Activated CD4-positive, alpha-beta T cell treated with anti-CD3 and anti-CD28 coated beads, Interleukin-2, Interleukin-4, amounts not matched to agents 100 ng/mL and 50 ng/mL, durations not matched to agents 16 hours and 8 hours (primary cell): ENCODE measurements at regions not wholly inside any gene's neighbourhood (a gene's known extent, or its start where the extent isn't known, plus 50 kb on each side); places are given as distances from the start of the nearest gene placed in this dataset.
"Not testable (repeated sequence)": the region's sequence is repeated elsewhere in the genome, so short reads cannot be mapped to it uniquely, and the experiment has no call there.

Experiments used
- DNase-seq: peaks from one replicate; pipeline ENCODE4 v3.0.0-alpha.2; 2020; ENCODE audit warnings: low spot score

DNA sequence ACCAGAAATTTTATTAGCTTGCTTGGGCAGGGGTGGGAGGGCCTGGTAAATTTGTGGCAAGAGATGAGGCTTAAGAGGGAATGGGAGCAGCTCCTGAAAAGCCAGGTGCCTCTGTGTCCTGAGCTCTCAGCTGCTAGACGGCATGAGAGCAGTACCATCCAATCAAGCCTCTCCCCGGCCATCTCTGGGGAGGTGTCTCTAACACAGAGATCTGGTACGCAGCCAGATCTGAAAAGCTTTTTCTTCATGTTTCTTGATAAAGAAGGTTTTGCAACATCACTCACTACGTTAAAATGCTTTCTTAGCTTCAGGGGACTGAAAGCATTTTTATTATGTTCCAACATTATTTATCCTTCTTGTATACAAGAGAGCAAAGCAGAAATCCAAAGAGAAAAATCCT lies 488.2 kb downstream of the RBFOX1 start:
- DNase-seq = no peak

DNA sequence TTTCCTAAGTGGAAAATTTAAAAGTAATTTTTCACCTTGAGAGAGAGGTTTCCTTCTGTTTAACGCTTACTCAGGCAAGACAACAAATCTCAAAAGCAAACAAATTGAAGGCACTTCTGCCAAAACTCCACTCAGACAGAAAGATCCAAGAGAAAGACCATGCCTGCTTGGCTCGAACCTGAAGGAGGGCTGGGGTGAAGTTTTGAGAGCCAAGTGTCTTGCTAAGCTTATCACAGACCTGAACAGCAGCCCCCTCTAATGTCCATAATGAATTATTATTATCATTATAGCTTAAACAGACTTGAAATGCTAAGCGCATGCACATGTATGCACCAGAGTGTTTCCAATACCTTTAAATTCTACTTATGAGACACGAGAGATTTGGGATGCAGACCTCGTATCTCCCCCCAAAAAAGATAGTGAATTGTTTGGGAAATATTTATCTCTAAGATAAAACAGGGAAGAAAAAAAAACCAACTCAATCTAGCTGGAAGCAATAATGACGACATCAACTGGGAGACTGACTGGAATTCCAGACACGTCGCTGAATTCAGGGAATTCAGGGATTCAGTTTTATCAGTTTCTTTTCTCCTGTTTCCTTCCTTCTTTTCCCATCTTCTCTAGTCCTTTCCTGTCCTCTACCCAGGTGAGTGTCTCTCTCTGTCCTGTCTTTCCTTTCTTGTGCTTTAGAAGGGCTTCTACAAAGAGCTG lies 473.2 kb downstream of the RBFOX1 start:
- DNase-seq = no peak

DNA sequence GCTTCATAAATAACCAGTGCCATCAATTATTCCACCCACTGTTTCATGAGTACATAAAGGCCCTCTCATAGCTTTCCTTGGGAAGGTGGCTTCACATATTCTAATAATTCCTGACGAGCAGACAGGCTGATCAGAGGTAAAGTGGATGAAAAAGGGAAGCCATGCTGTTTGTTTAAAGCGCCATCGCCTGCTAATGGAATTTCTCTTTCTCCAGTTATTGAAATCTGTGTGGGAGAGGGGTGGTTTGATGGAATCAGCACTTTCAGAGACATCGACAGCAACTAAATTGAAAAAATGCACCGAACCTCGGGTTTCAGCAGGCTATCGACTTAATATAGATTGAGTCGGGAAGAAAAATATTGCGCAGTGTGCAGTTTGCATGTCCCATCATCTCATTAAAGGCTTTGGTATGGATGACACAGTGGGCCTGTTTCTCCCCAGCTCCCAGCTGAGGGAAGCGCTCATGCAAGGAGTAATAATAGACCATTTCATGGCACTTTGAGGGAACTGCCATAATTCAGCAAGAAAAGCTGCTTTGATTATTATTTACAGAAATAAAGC lies 472.1 kb downstream of the RBFOX1 start:
- DNase-seq = no peak

DNA sequence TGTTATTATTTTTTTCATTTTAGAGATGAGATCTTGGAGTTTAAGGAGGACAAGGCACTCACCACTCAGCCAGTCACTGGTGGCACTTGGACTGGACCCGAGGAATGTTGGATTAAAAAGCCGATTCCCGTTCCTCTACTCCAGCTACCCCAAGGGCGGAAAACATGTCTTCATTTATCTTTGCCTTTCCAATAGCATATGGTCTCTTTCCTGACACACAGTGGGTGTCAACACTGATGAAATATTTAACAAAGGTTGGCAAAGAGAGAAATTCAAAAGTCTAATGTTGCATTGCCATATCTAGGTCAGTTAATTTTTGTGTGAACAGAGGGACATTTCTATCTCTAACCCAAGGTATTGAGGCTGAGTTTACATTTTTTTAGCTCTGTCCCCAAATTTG lies 459.7 kb downstream of the RBFOX1 start:
- DNase-seq = no peak

DNA sequence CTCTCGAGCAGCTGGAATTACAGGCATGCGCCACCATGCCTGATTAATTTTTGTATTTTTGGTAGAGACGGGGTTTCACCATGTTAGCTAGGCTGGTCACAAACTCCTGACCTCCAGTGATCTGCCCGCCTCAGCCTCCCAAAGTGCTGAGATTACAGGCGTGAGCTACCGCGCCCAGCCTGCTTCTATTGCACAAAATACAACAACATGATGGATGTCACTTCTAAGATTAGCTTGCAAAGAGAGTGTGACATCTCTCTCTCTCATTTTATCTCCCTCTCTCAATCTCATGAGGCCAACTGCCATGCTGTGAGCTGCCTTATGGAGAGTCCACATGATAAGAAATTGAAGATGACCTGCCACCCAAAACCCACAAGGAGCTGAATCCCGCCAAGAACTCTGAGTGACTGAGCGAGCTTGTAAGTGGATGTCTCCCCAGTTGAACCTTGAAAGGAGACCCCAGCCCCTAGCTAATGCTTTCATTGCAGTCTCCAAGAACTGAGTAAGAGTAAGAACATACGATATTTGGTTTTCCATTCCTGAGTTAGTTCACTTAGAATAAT lies 458.5 kb downstream of the RBFOX1 start:
- DNase-seq = no peak

DNA sequence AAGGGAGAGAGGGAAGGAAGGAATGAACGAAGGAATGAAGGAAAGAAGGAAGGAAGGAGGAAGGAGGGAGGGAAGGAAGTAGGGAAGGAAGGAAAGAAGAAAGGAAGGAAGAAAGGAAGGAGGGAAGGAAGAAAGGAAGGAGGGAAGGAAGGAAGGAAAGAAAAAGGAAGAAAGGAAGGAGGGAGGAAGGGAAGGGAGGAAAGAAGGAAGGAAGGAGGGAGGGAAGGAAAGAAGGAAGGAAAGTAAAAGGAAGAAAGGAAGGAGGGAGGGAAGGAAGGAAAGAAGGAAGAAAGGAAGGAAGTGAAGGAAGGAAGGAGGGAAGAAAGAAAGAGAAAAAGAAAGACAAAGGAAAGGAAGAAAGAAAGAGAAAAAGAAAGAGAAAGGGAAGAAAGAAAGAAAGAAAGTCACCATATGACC lies 442.4 kb downstream of the RBFOX1 start:
- no peak for DNase-seq

DNA sequence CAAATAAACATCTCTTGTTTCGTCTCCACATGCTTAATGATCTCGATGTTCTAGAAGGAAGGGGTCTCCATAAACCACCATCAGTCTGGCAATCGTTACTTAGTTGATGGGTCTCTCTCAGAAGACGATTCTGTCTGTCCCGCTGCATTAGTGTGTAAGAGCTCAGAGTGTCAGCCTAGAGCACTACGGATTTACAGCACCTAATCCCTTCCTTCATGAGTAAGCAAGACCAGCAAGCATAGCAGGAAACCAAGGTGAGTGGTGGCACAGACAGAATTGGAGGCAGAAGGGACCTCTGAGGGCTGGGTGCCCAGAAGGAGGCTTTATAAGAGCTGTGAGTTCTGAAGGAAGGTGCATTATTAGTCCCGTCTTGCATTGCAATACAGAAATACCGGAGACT lies 440.1 kb downstream of the RBFOX1 start:
- no peak for DNase-seq

DNA sequence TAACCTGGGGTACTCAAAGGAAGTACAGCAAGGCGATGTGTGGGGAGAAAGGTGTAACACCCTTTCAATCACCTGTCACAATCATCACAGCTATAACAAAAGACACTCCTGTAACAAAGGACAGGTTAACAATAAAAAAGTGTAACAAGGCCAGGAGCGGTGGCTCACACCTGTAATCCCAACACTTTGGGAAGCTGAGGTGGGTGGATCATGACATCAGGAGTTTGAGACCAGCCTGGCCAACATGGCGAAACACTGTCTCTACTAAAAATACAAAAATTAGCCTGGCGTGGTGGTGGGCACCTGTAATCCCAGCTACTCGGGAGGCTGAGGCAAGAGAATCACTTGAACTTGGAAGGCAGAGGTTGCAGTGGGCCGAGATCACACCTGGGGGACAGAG lies 436.4 kb downstream of the RBFOX1 start:
- not testable (repeated sequence) for DNase-seq

DNA sequence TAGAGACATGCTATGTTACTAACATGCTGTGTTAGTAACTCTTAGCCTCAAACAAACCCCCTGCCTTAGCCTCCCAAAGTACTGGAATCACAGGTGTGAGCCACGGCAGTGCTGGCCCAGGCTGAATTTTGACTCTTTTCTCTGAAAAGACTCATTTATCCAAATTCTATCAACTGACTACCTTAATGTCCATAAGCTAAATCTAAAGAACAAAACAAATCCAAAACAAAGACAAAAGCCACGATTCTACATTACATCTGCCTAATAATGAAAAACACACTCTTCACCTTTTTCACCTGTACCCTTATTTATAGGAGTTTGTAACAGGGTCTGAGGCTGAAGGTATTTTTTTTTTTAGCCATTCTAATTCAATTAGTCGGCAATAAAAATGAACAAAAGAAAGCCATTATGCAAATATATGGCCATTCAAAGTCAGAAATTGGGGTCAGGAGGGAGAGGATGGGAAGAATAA lies 432.5 kb downstream of the RBFOX1 start:
- no peak for DNase-seq

DNA sequence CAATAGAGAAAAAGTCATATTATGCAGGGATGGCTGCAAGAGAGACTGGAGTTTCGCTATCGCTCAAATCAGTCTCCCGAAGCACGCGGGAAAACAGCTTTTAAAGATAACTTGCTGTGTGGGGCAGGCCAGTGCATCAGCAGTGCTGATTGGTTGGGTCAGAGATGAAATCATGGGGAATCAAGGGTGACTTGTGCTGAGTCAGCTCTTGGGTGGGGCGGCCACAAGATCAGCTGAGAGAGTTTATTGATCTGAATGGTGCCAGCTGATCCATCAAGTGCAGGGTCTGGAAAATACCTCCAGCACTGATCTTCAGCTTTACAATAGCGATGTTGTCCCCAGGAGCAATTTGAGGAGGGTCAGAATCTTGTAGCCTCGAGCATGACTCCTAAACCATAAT lies 430.5 kb downstream of the RBFOX1 start:
- no peak for DNase-seq
